ENCODE measurements at regions not wholly inside any gene's neighbourhood (a gene's known extent, or its start where the extent isn't known, plus 50 kb on each side); places are given as distances from the start of the nearest gene placed in this dataset.

DNA sequence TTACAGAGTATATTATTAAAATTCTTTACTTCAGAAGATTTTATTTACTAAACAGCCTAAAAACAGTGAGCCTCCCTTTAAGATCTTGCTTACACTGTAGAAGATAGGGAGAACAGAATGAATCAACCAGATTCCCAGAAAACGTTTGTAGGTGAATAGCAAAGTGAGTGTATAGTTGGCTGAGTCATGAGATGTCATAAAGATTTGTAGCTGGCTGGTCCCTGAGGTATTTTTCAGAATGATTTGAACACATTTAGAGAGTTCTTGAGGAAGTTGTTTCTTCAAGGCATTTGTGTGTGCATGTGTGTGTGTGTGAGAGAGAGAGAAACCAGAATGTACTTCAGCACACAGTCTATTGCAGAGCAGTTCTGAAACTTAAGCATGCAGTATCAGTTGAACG lies 159.4 kb upstream of the PRR16 start:
- H3K9me3 ChIP-seq, result no peaks in the 10 kb centered on the region
- TF ChIP-seq, protein P1, sequence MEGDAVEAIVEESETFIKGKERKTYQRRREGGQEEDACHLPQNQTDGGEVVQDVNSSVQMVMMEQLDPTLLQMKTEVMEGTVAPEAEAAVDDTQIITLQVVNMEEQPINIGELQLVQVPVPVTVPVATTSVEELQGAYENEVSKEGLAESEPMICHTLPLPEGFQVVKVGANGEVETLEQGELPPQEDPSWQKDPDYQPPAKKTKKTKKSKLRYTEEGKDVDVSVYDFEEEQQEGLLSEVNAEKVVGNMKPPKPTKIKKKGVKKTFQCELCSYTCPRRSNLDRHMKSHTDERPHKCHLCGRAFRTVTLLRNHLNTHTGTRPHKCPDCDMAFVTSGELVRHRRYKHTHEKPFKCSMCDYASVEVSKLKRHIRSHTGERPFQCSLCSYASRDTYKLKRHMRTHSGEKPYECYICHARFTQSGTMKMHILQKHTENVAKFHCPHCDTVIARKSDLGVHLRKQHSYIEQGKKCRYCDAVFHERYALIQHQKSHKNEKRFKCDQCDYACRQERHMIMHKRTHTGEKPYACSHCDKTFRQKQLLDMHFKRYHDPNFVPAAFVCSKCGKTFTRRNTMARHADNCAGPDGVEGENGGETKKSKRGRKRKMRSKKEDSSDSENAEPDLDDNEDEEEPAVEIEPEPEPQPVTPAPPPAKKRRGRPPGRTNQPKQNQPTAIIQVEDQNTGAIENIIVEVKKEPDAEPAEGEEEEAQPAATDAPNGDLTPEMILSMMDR (IDR thresholded peaks at IDR 0.05), result no peak

DNA sequence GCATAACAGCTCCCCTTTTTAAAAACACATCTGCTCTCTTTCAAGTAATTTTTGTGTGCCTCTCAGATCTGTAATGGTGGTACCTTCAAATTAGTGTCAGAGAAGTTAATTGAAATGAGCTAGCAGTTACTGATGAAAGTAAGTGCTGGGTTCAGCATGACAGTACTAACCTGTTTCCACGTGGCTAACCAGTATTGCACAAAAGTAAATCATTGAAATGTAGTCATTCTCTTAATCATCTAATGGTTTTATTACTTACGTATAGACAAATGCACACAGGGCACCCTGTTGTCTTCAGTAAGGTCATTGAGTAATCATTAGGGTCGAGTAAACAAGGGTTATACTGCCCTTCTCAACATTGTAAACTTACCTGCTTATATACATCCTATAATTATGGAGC lies 157.8 kb upstream of the PRR16 start:
- Histone ChIP-seq H3K27me3 (no peaks in the 10 kb centered on the region), H3K9me3 (no peaks in the 10 kb centered on the region), H3K36me3 (no peaks in the 10 kb centered on the region), H3K4me1 (peaks cover 0 to 3% of the 10 kb centered on the region in 2 donors), H3K27ac (no peak overlapping the region), H3K4me3 (no peak overlapping the region)
- intact Hi-C loops (cut with DNase I), result no loop called here
- TF ChIP-seq, protein P1 (IDR thresholded peaks at IDR 0.05), result no peak
- DNase-seq (ENCODE audit: low spot score in 2 of 2), result no peak

More for the DNA sequence above, 159.4 kb upstream of the PRR16 start:
- peaks cover 0 to 3% of the 10 kb centered on the region in 2 donors for H3K4me1 ChIP-seq
- no peak overlapping the region for H3K4me3 ChIP-seq
- no peak for DNase-seq (ENCODE audit: low spot score in 2 of 2)
- no peaks in the 10 kb centered on the region for H3K27me3 ChIP-seq
- intact Hi-C loops (cut with DNase I), result no loop called here
- no peaks in the 10 kb centered on the region for H3K36me3 ChIP-seq
- H3K27ac ChIP-seq, result no peak overlapping the region

DNA sequence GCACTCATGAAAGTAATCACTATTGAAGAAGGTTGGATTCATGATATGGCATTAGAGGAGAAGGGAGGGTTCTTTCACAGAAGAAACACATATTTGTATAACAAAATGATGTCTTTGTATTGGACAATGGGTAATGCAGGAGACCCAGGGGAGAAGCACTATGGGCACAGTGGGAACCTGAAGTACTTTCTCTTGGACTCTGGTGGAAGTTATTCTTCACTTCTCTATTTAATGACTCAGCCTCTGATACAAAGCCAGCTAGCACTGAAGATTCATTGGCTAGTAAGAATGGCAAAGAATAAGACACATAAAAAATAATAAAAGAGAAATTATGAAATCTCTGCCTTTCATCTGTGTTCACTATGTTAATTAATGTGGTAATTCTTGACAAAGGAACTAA lies 149.9 kb upstream of the PRR16 start:
- Histone ChIP-seq H3K4me1 (no peaks in the 10 kb centered on the region), H3K9me3 (no peaks in the 10 kb centered on the region), H3K27me3 (no peaks in the 10 kb centered on the region), H3K4me3 (no peak overlapping the region), H3K27ac (no peak overlapping the region), H3K36me3 (no peaks in the 10 kb centered on the region)
- intact Hi-C loops (cut with DNase I), result no loop called here
- DNase-seq (ENCODE audit: low spot score in 2 of 2), result no peak
- TF ChIP-seq, protein P1 (IDR thresholded peaks at IDR 0.05), result no peak

DNA sequence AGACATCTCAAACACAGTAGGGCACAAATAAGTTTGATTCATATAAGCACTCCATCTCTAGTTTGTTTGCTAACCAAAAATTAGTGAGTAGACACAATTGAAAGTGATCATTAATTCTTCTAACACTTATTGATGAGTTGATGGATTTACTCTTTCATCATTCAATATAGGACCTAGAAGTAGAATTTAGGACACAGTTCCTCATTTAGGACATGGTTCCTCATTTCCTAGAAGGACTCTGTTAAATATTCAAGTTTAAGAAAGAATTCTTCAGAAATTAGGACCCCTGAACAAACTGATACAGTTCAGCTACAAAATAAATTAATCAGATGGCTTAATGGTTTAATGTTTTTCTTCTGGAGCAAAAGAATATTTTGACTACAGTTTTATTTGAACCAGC lies 143.5 kb upstream of the PRR16 start:
- H3K4me1 ChIP-seq, result no peaks in the 10 kb centered on the region
- no peak for DNase-seq (ENCODE audit: low spot score in 2 of 2)
- intact Hi-C loops (cut with DNase I), result loop anchor here (10.0 kb wide), 1 partner anchor 266 kb away; no protein-coding TSS in a partner anchor
- H3K27ac ChIP-seq, result no peak overlapping the region
- no peak overlapping the region for H3K4me3 ChIP-seq
- H3K27me3 ChIP-seq, result no peaks in the 10 kb centered on the region
- H3K9me3 ChIP-seq, result no peaks in the 10 kb centered on the region
- TF ChIP-seq, protein P1 (IDR thresholded peaks at IDR 0.05), result no peak
- no peaks in the 10 kb centered on the region for H3K36me3 ChIP-seq

DNA sequence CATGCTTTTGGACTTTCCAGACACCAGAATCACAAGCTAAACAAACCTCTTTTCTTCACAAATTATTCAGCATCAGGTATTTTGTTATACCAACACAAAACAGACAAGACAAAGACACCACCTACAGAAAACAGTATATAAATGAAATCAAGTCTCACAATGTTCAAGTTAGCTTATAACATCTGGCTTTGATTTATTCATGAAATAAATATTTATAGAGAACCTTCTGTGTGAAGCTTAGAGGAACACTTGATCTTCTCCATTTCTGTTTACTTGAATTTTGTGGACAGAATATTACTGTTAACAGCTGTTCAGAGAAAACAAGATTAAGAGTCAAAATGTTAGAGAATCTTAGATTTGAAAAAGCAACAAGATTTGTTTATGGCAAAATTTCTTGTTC lies 137.4 kb upstream of the PRR16 start:
- H3K4me3 ChIP-seq, result no peak overlapping the region
- intact Hi-C loops (cut with DNase I), result loop anchor here (10.0 kb wide), 1 partner anchor 272 kb away; no protein-coding TSS in a partner anchor

More for the DNA sequence above, 137.4 kb upstream of the PRR16 start:
- no peak for DNase-seq (ENCODE audit: low spot score in 2 of 2)
- TF ChIP-seq, protein P1 (IDR thresholded peaks at IDR 0.05), result no peak
- Histone ChIP-seq H3K36me3 (no peaks in the 10 kb centered on the region), H3K4me1 (no peaks in the 10 kb centered on the region), H3K9me3 (no peaks in the 10 kb centered on the region), H3K27me3 (no peaks in the 10 kb centered on the region), H3K27ac (no peak overlapping the region)
